Heart right ventricle (tissue), 16 donors: ENCODE measurements at regions not wholly inside any gene's neighbourhood (a gene's known extent, or its start where the extent isn't known, plus 50 kb on each side); places are given as distances from the start of the nearest gene placed in this dataset.

Source experiments
- ATAC-seq, 8 donors: fragments of 200-7000 bp; cut with Tn5 transposase; one replicate each; pipeline ENCODE4 v1.9.1; 2020; ENCODE audit warnings: mild to moderate bottlenecking in 8 of 8, moderate library complexity in 8 of 8, moderate number of reproducible peaks in 1 of 8
- DNase-seq, 2 donors: peaks; one replicate each; pipeline ENCODE4 v3.0.0-alpha.2; 2020
- H3K27ac ChIP-seq, 10 donors: fragments of 200-600 bp; sonication (generic) in 2 of 10; one replicate each; pipeline versions ENCODE4 v1.5.0 to v1.8.0; 2020 to 2022; ENCODE audit warnings: mild to moderate bottlenecking in 3 of 10
- H3K27me3 ChIP-seq, 7 donors: fragments of 200-600 bp; one replicate each; pipeline ENCODE4 v1.8.0; 2021 to 2022; ENCODE audit warnings: mild to moderate bottlenecking in 2 of 7
- H3K36me3 ChIP-seq, 9 donors: fragments of 200-600 bp; sonication (generic) in 1 of 9; one replicate each; pipeline versions ENCODE4 v1.5.0 to v1.8.0; 2020 to 2022; ENCODE audit warnings: mild to moderate bottlenecking in 2 of 9
- H3K4me1 ChIP-seq, 9 donors: fragments of 200-600 bp; sonication (generic) in 1 of 9; one replicate each; pipeline versions ENCODE4 v1.5.0 to v1.8.0; 2020 to 2022; ENCODE audit warnings: mild to moderate bottlenecking in 4 of 9
- H3K4me3 ChIP-seq, 10 donors: fragments of 200-600 bp; sonication (generic) in 2 of 10; one replicate each; pipeline versions ENCODE4 v1.5.0 to v1.8.0; 2020 to 2022; ENCODE audit warnings: mild to moderate bottlenecking in 7 of 10, moderate library complexity in 2 of 10
- H3K9me3 ChIP-seq, 11 donors: fragments of 200-600 bp in 10 of 11; sonication (generic) in 2 of 11; one replicate each; pipeline versions ENCODE4 v1.5.0 to v1.8.0; 2013 to 2022; ENCODE audit warnings: mild to moderate bottlenecking in 2 of 11, control low read depth in 1 of 11, moderate library complexity in 1 of 11
- CTCF ChIP-seq, 9 donors: fragments of 200-600 bp; sonication (generic) in 2 of 9; IDR thresholded peaks; one replicate each; pipeline versions ENCODE4 v1.5.0 to v1.8.0; 2021 to 2022; ENCODE audit warnings: antibody characterized with exemption in 9 of 9, mild to moderate bottlenecking in 5 of 9, moderate library complexity in 1 of 9
- WGBS, 2 donors: extraction: QIAGEN DNeasy Blood & Tissue Kit; methylation state at CpG; one replicate each; pipeline ENCODE4 v1.1.7; 2013; ENCODE audit warnings: inconsistent platforms in 1 of 2; 5-methylcytosine and 5-hydroxymethylcytosine counted together
- intact Hi-C, 10 donors: fragments of 100-400 bp; cut with DNase I; formaldehyde crosslinking; loops; one replicate each; pipeline versions ENCODE4 v1.11.1 to v1.14.2; 2022
- donor health status: Arrhythmogenic right ventricular cardiomyopathy.
- donor health status: ischemic (EF 13 %, LVEDD 7.1; RV severe dilation, severe dysfunction).
- donor health status: healthy with polysubstance abuse.
- donor health status: DM: no; HTN: yes; CAD: no.
- donor health status: DM: no; HTN: no; CAD: no.
- donor health status: ischemic (EF 25% LVEDD 6.9; RV normal size, moderate dysfunction).
- donor health status: ischemic (EF 25% LVEDD 5.7; RV mildly dilated, moderate dysfunction).
- donor health status: healthy.
- donor health status: DM: yes; HTN: yes; CAD: no.
- donor health status: Ischemic cardiomyopathy.
- donor health status: ischemic (EF 35%, LVEDD 5.7; RV mildly dilated, moderate dysfunction).
- donor health status: nonischemic (EF 11% LVEDD 7.7; RV severe dilation, severe dysfunction).
- donor health status: DM: yes; HTN: yes; CAD: no.
- donor health status: PGD.
- donor health status: ischemic (EF 29% LVEDD 5.4; RV normal size, mild dysfunction).
- donor health status: nonischemic (EF 23%, LVEDD 6.1; RV moderate dilation, normal function).

- WGBS, 2 donors, result 41 to 44% methylated on average over 1 of the region's 1 CpG
These were observed 541.6 kb upstream of the ALCAM start for GRCh38 chr3:104825116-104825515.

GRCh38 chr3:104831071-104831470, 535.6 kb upstream of the ALCAM start:
- Histone ChIP-seq H3K27ac (no peak overlapping the region), H3K36me3 (no peaks in the 10 kb centered on the region), H3K4me3 (no peak overlapping the region), H3K4me1 (no peaks in the 10 kb centered on the region), H3K27me3 (no peaks in the 10 kb centered on the region), H3K9me3 (no peaks in the 10 kb centered on the region)
- ATAC-seq (no peak), DNase-seq (no peak)
- TF ChIP-seq CTCF (IDR thresholded peaks at IDR 0.05), result no peak
- 31 to 42% methylated on average over 2 of the region's 2 CpGs for WGBS, 2 donors
- intact Hi-C loops, result no loop called here

More at GRCh38 chr3:104825116-104825515, 541.6 kb upstream of the ALCAM start:
- no peak overlapping the region for H3K4me3 ChIP-seq
- no peak overlapping the region for H3K27ac ChIP-seq
- H3K36me3 ChIP-seq, result no peaks in the 10 kb centered on the region
- intact Hi-C loops, result no loop called here
- peaks cover 0 to 20% (median 7%) of the 10 kb centered on the region in 11 donors for H3K9me3 ChIP-seq
- no peak for TF ChIP-seq CTCF (IDR thresholded peaks at IDR 0.05)
- DNase-seq (no peak), ATAC-seq (no peak)
- no peaks in the 10 kb centered on the region for H3K4me1 ChIP-seq
- H3K27me3 ChIP-seq, result no peaks in the 10 kb centered on the region

- TF ChIP-seq CTCF (IDR thresholded peaks at IDR 0.05), result no peak
- no peaks in the 10 kb centered on the region for H3K4me1 ChIP-seq
- ATAC-seq (no peak), DNase-seq (no peak)
- no peaks in the 10 kb centered on the region for H3K27me3 ChIP-seq
- H3K4me3 ChIP-seq, result no peak overlapping the region
- no peaks in the 10 kb centered on the region for H3K9me3 ChIP-seq
- H3K27ac ChIP-seq, result no peak overlapping the region
- no peaks in the 10 kb centered on the region for H3K36me3 ChIP-seq
- intact Hi-C loops, result no loop called here
These were observed 534.2 kb upstream of the ALCAM start for GRCh38 chr3:104832530-104832929.

GRCh38 chr3:104835376-104835775, 531.3 kb upstream of the ALCAM start:
- no peak overlapping the region for H3K27ac ChIP-seq
- DNase-seq, result no peak
- H3K4me3 ChIP-seq, result no peak overlapping the region
- intact Hi-C loops, result no loop called here
- H3K27me3 ChIP-seq, result no peaks in the 10 kb centered on the region
- 78 to 80% methylated on average over 1 of the region's 1 CpG for WGBS, 2 donors
- ATAC-seq, result no peak
- H3K4me1 ChIP-seq, result no peaks in the 10 kb centered on the region
- no peaks in the 10 kb centered on the region for H3K9me3 ChIP-seq
- no peak for TF ChIP-seq CTCF (IDR thresholded peaks at IDR 0.05)
- no peaks in the 10 kb centered on the region for H3K36me3 ChIP-seq

- Histone ChIP-seq H3K4me1 (no peaks in the 10 kb centered on the region), H3K36me3 (no peaks in the 10 kb centered on the region), H3K27ac (no peak overlapping the region), H3K4me3 (no peak overlapping the region), H3K9me3 (peaks cover 0 to 9% (median 0%) of the 10 kb centered on the region in 11 donors), H3K27me3 (no peaks in the 10 kb centered on the region)
- no peak for TF ChIP-seq CTCF (IDR thresholded peaks at IDR 0.05)
- DNase-seq (no peak), ATAC-seq (no peak)
- intact Hi-C loops, result no loop called here
- 27 to 32% methylated on average over 2 of the region's 2 CpGs for WGBS, 2 donors
These were observed 520.4 kb upstream of the ALCAM start for GRCh38 chr3:104846270-104846669.
